Mucosa of descending colon (tissue), 3 donors: ENCODE measurements at regions not wholly inside any gene's neighbourhood (a gene's known extent, or its start where the extent isn't known, plus 50 kb on each side); places are given as distances from the start of the nearest gene placed in this dataset.

ENCODE experiments used
- ATAC-seq: fragments of 200-7000 bp; cut with Tn5 transposase; one replicate; pipeline ENCODE4 v1.9.1; 2020; ENCODE audit warnings: mild to moderate bottlenecking, moderate library complexity
- DNase-seq, 3 donors: peaks; one replicate each; pipeline ENCODE4 v3.0.0-alpha.2; 2020
- H3K36me3 ChIP-seq: fragments of 200-600 bp; one replicate; pipeline ENCODE4 v1.8.0; 2021; ENCODE audit warnings: low read depth, mild to moderate bottlenecking
- H3K4me1 ChIP-seq: fragments of 200-600 bp; one replicate; pipeline ENCODE4 v1.8.0; 2021; ENCODE audit warnings: low read depth, mild to moderate bottlenecking
- H3K4me3 ChIP-seq: fragments of 200-600 bp; one replicate; pipeline ENCODE4 v1.8.0; 2021; ENCODE audit warnings: mild to moderate bottlenecking
- H3K9me3 ChIP-seq: fragments of 200-600 bp; one replicate; pipeline ENCODE4 v1.8.0; 2021; ENCODE audit warnings: mild to moderate bottlenecking
- intact Hi-C, 2 donors: fragments of 100-400 bp; cut with DNase I in 1 of 2; cut with micrococcal nuclease in 1 of 2; formaldehyde crosslinking; loops; one replicate each; pipeline versions ENCODE4 v1.11.0 to v1.11.1; 2022; cut with DNase I, micrococcal nuclease
- TF ChIP-seq, protein P1 (sequence below): fragments of 200-600 bp; IDR thresholded peaks from one replicate; pipeline ENCODE4 v1.8.0; 2022; ENCODE audit warnings: antibody characterized with exemption, mild to moderate bottlenecking
- donor health status: DM: no; HTN: no; CAD: no; lungs with moderate emphysema.
- donor health status: DM: no; HTN: no; CAD: no.
- donor health status: DM: no; HTN: yes; CAD: no.

DNA sequence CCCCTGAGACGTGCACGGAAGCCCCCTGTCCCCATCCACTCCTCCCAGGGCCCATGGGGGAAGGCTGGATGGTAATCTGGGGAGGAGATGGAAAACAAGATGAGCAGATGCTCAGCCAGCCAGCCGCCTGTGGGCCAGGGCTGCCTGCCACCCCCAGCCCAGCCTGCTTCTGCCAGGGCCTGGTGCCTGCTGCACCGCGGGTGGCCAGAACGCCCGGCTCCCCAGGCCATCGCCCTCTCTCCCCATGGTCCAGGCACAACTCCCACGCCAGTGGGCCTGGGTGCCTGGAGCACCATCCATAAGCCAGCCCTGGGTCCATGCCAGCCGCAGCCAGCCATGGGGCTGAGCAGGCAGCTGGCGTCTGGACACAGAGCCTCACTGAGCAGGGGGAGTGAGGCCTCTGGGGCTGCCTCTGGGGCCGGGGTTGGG is 57.2 kb upstream of the ELN start:
- H3K4me3 ChIP-seq = no peak overlapping the region
- no peaks in the 10 kb centered on the region for H3K4me1 ChIP-seq
- H3K9me3 ChIP-seq = no peaks in the 10 kb centered on the region
- intact Hi-C loops = no loop called here
- ATAC-seq (no peak), DNase-seq (no peak)
- no peaks in the 10 kb centered on the region for H3K36me3 ChIP-seq
- TF ChIP-seq, protein P1, sequence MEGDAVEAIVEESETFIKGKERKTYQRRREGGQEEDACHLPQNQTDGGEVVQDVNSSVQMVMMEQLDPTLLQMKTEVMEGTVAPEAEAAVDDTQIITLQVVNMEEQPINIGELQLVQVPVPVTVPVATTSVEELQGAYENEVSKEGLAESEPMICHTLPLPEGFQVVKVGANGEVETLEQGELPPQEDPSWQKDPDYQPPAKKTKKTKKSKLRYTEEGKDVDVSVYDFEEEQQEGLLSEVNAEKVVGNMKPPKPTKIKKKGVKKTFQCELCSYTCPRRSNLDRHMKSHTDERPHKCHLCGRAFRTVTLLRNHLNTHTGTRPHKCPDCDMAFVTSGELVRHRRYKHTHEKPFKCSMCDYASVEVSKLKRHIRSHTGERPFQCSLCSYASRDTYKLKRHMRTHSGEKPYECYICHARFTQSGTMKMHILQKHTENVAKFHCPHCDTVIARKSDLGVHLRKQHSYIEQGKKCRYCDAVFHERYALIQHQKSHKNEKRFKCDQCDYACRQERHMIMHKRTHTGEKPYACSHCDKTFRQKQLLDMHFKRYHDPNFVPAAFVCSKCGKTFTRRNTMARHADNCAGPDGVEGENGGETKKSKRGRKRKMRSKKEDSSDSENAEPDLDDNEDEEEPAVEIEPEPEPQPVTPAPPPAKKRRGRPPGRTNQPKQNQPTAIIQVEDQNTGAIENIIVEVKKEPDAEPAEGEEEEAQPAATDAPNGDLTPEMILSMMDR = no peak

DNA sequence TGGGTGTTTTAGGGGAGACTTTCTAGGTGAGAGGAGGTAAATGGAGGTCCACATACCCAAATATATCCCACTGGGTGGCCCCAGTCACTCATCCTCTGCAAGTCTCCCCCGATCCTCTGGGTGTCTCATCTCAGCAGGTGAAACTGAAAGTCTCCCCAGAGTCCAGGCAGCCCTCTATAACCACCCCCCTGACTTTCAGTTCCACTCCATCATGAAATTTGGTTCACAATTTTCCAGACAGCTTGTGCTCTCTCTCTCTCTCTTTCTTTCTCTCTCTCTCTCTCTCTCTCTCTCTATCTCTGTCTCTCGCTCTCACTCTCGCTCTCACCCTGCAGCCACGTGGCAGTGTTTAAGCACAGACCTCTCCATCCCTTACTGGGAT is 56.7 kb upstream of the ELN start:
- H3K36me3 ChIP-seq = no peaks in the 10 kb centered on the region
- TF ChIP-seq, protein P1 = no peak
- no peak for DNase-seq
- no peaks in the 10 kb centered on the region for H3K4me1 ChIP-seq
- intact Hi-C loops = no loop called here
- H3K9me3 ChIP-seq = no peaks in the 10 kb centered on the region
- no peak overlapping the region for H3K4me3 ChIP-seq
- ATAC-seq = no peak

DNA sequence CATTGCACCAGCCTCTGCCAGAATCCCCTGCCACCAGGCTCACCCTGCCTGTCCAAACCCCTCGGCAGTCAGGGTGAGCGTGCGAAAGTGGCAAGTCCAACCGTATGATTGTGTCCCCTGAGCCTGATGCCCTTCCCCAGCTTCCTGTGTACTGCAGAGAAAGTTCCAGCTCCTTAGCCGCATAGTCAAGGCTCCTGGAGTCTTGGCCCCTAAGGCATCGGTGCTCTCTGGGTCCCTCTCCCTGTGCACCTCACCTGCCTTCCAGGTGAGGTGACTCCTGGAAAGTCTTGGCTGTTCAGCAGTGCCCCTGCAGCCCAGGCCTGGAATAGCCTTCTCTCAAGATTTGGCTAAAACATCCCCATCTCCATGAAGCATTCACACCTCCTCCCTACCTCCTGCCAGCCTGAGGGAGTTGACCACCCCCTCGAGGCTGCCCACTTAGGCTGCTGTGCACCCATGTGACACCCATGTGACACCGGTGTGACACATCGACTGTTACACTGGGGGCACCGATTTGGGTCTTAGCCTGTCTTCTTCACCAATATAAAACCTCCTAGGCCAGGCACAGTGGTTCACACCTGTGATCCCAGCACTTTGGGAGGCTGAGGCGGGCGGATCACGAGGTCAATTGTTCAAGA is 56.1 kb upstream of the ELN start:
- intact Hi-C loops = no loop called here
- TF ChIP-seq, protein P1 = no peak
- ATAC-seq = peak; percentile 49
- Histone ChIP-seq H3K4me3 (no peak overlapping the region), H3K36me3 (no peaks in the 10 kb centered on the region), H3K4me1 (no peaks in the 10 kb centered on the region), H3K9me3 (no peaks in the 10 kb centered on the region)
- no peak for DNase-seq

DNA sequence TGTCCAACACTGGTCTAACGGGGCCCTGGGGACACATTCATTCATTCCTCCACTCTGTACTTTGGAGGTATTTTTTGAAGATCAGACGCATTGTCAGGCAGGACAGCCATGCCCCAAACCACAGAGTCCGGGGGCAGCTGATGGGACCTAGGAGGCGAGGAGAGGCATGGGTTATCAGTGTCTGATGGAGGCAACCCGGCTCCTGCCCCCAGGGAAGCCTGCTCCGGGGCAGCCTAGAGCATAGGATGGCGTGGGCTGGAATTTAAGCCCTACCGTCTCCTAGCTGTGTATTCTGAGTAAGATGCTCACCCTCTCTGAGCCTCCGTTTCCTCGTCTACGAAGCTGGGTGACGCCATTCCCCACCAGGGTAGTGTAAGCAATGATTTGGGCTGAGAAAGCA is 55.4 kb upstream of the ELN start:
- intact Hi-C loops = no loop called here
- ATAC-seq (no peak), DNase-seq (no peak)
- no peaks in the 10 kb centered on the region for H3K4me1 ChIP-seq
- H3K36me3 ChIP-seq = no peaks in the 10 kb centered on the region
- TF ChIP-seq, protein P1 = no peak
- no peaks in the 10 kb centered on the region for H3K9me3 ChIP-seq
- no peak overlapping the region for H3K4me3 ChIP-seq

DNA sequence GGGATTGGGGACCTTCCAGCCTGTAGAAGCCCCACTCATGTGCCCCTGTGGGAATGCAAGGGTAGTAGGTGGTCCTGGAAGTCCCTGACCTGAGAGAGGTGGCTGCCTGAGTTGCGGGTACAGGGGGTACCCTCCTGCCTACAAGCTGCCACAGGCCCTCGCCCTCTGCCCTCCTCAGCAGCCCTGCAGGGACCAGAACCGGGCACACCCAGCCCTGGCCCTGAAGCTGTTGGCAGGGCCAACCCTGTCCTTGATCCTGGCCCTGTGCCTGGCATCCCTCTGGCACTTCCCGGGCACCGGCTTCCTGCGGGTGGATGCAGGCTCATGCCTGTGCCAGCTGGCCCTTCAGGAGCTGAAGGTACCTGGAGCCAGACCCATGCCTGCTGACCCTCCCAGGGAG is 54.9 kb upstream of the ELN start:
- intact Hi-C loops = no loop called here
- peak; percentile 12 for ATAC-seq
- no peaks in the 10 kb centered on the region for H3K9me3 ChIP-seq
- peaks cover 4% of the 10 kb centered on the region for H3K4me1 ChIP-seq
- no peak overlapping the region for H3K4me3 ChIP-seq
- TF ChIP-seq, protein P1 = no peak
- H3K36me3 ChIP-seq = no peaks in the 10 kb centered on the region
- DNase-seq = no peak
